A673 (cell line): ENCODE measurements at regions not wholly inside any gene's neighbourhood (a gene's known extent, or its start where the extent isn't known, plus 50 kb on each side); places are given as distances from the start of the nearest gene placed in this dataset.

Source experiments
- BruUV-seq: library from RNA; stranded (reverse); fragments of 400-500 nt; replicated peaks from 2 replicates; lab custom pipeline; 2021; lab: Mats Ljungman, UMichigan
- CTCF ChIA-PET: fragments of 300-600 bp; sonication (Branson Sonifier 250); formaldehyde crosslinking; loops from one replicate; lab custom pipeline; 2022; ENCODE audit warnings: antibody characterized with exemption; lab: Charles Lee
- POLR2A ChIA-PET: fragments of 300-600 bp; sonication (Branson Sonifier 250); formaldehyde crosslinking; loops from one replicate; lab custom pipeline; 2022; ENCODE audit warnings: antibody characterized with exemption; ENCODE audit not compliant: low non-redundant PET; lab: Charles Lee
- DNase-seq: peaks from one replicate; pipeline ENCODE4 v3.0.0-alpha.2; 2015; ENCODE audit warnings: low spot score
- H3K27ac ChIP-seq: fragments of 200-600 bp; sonication (generic); 2 replicates; pipeline ENCODE4 v1.5.1; 2016; ENCODE audit warnings: mixed run types, low read depth, mild to moderate bottlenecking, mixed read lengths, antibody characterized with exemption, low read length; ENCODE audit not compliant: poor library complexity, severe bottlenecking
- H3K27me3 ChIP-seq: fragments of 200-600 bp; sonication (generic); replicated peaks from 2 replicates; pipeline ENCODE4 v1.6.1; 2017; ENCODE audit warnings: mixed run types, low read depth, mild to moderate bottlenecking, mixed read lengths, antibody characterized with exemption, low read length; ENCODE audit not compliant: insufficient read depth, poor library complexity
- H3K36me3 ChIP-seq: fragments of 200-600 bp; sonication (generic); 2 replicates; pipeline ENCODE4 v1.6.1; 2016; ENCODE audit warnings: mixed run types, mild to moderate bottlenecking, mixed read lengths, antibody characterized with exemption, low read length; ENCODE audit not compliant: insufficient read depth, poor library complexity, severe bottlenecking
- H3K4me1 ChIP-seq: fragments of 200-600 bp; sonication (generic); 2 replicates; pipeline ENCODE4 v1.6.1; 2017; ENCODE audit warnings: mixed run types, mild to moderate bottlenecking, mixed read lengths, antibody characterized with exemption, low read length; ENCODE audit not compliant: insufficient read depth, poor library complexity, severe bottlenecking
- H3K4me3 ChIP-seq: fragments of 200-600 bp; sonication (generic); 2 replicates; pipeline ENCODE4 v1.5.1; 2016; ENCODE audit warnings: low read depth, mixed run types, mild to moderate bottlenecking, mixed read lengths, low read length; ENCODE audit not compliant: poor library complexity, severe bottlenecking
- H3K9me3 ChIP-seq: fragments of 200-600 bp; sonication (generic); 2 replicates; pipeline ENCODE4 v1.6.1; 2016; ENCODE audit warnings: mixed run types, low read depth, mild to moderate bottlenecking, mixed read lengths, antibody characterized with exemption, low read length; ENCODE audit not compliant: poor library complexity, severe bottlenecking
- CTCF ChIP-seq: fragments of 300-800, 200-600 bp; sonication (generic); conservative IDR thresholded peaks from 2 replicates; pipeline ENCODE4 v1.5.1; 2017; ENCODE audit warnings: low read depth, mild to moderate bottlenecking, antibody characterized with exemption, low read length, moderate library complexity, mixed read lengths
- EZH2 ChIP-seq: fragments of 200-600 bp; sonication (generic); IDR thresholded peaks from 2 replicates; pipeline ENCODE4 v1.6.1; 2017; ENCODE audit warnings: borderline replicate concordance, low read depth, mild to moderate bottlenecking, mixed read lengths, antibody characterized with exemption, low read length; ENCODE audit not compliant: poor library complexity, severe bottlenecking
- intact Hi-C: fragments of 100-400 bp; cut with micrococcal nuclease; formaldehyde crosslinking; loops from one replicate; pipeline ENCODE4 v1.10.0; 2022; ENCODE audit not compliant: unreplicated experiment

GRCh38 chr1:195768377-195768776, 839.9 kb downstream of the KCNT2 start:
- ChIA-PET POLR2A (no interaction called here), CTCF (no interaction called here)
- Histone ChIP-seq H3K4me1 (no peaks in the 10 kb centered on the region), H3K27ac (no peak overlapping the region), H3K9me3 (no peaks in the 10 kb centered on the region), H3K36me3 (no peaks in the 10 kb centered on the region), H3K27me3 (no peaks in the 10 kb centered on the region), H3K4me3 (no peak overlapping the region)
- no TSS peak for BruUV-seq
- no peak for DNase-seq
- no peak for TF ChIP-seq EZH2
- no peak for TF ChIP-seq CTCF
- intact Hi-C loops = no loop called here

GRCh38 chr1:195766709-195767108, 841.5 kb downstream of the KCNT2 start:
- ChIA-PET CTCF (no interaction called here), POLR2A (interaction anchor here (0.5 kb wide), 1 partner anchor 82 kb away, joined by 3 read pairs; no protein-coding TSS in a partner anchor)
- no peak overlapping the region for H3K27ac ChIP-seq
- no TSS peak for BruUV-seq
- H3K27me3 ChIP-seq = no peaks in the 10 kb centered on the region
- intact Hi-C loops = no loop called here
- TF ChIP-seq CTCF (no peak), EZH2 (no peak)
- DNase-seq = peak; percentile 3
- no peaks in the 10 kb centered on the region for H3K36me3 ChIP-seq
- no peaks in the 10 kb centered on the region for H3K9me3 ChIP-seq
- H3K4me3 ChIP-seq = no peak overlapping the region
- no peaks in the 10 kb centered on the region for H3K4me1 ChIP-seq

GRCh38 chr1:195765099-195765498, 843.1 kb downstream of the KCNT2 start:
- ChIA-PET CTCF (no interaction called here), POLR2A (no interaction called here)
- no peak overlapping the region for H3K27ac ChIP-seq
- TF ChIP-seq CTCF = no peak
- TF ChIP-seq EZH2 = no peak
- no peak for DNase-seq
- H3K4me1 ChIP-seq = no peaks in the 10 kb centered on the region
- H3K27me3 ChIP-seq = no peaks in the 10 kb centered on the region
- H3K9me3 ChIP-seq = no peaks in the 10 kb centered on the region
- intact Hi-C loops = no loop called here
- no peaks in the 10 kb centered on the region for H3K36me3 ChIP-seq
- no TSS peak for BruUV-seq
- H3K4me3 ChIP-seq = no peak overlapping the region
